GM12864 (cell line): ENCODE measurements at regions not wholly inside any gene's neighbourhood (a gene's known extent, or its start where the extent isn't known, plus 50 kb on each side); places are given as distances from the start of the nearest gene placed in this dataset.

ENCODE experiments used
- DNase-seq: peaks from one replicate; pipeline ENCODE4 v3.0.0-alpha.2; 2011; ENCODE audit warnings: low read depth
- H3K4me3 ChIP-seq: 2 replicates; pipeline ENCODE4 v1.5.1; 2011; ENCODE audit warnings: mild to moderate bottlenecking, low read depth, low read length, control low read depth
- TF ChIP-seq, protein P1 (sequence below): IDR thresholded peaks from 2 replicates; pipeline ENCODE4 v1.5.1; 2011; ENCODE audit warnings: low read depth, mild to moderate bottlenecking, moderate library complexity, low read length, control low read depth, inconsistent platforms; ENCODE audit errors: missing control alignments

DNA sequence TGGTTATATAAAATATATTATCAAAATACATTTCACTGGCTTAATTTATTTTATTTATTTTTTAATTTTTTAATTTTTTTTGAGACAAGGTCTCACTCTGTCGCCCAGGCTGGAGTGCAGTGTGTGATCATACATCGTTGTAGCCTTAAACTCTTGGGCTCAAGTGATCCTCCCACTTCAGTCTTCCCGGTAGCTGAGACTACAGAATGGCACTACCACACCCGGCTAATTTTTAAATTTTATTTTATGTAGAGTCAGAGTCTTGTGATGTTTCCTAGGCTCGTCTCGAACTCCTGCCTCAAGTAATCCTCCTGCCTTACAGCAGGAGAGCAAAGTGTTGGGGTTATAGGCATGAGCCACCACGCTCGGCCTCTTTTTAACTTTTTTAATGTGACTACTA is 143.8 kb downstream of the CEP135 start:
- no peak for DNase-seq

DNA sequence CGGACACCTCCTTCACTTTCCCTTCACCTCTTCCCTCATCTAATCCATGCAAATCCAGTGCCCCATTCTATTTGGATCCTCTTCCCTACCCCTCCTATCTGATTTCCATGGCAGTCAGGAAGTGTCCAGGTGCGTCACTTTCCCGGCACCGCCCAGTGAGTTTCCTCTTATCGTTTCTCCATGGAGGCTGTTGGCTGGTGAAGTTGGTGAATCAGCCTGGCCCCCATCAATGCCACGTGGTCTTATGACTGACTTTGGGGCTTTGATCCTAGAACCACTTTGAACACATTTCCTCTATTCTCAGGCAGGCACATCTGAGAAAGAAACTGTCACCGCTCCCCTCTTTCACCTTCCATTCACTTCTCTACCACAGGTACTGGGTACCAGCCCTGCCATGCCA is 137.8 kb downstream of the CEP135 start:
- TF ChIP-seq, protein P1, sequence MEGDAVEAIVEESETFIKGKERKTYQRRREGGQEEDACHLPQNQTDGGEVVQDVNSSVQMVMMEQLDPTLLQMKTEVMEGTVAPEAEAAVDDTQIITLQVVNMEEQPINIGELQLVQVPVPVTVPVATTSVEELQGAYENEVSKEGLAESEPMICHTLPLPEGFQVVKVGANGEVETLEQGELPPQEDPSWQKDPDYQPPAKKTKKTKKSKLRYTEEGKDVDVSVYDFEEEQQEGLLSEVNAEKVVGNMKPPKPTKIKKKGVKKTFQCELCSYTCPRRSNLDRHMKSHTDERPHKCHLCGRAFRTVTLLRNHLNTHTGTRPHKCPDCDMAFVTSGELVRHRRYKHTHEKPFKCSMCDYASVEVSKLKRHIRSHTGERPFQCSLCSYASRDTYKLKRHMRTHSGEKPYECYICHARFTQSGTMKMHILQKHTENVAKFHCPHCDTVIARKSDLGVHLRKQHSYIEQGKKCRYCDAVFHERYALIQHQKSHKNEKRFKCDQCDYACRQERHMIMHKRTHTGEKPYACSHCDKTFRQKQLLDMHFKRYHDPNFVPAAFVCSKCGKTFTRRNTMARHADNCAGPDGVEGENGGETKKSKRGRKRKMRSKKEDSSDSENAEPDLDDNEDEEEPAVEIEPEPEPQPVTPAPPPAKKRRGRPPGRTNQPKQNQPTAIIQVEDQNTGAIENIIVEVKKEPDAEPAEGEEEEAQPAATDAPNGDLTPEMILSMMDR: no peak
- no peak for DNase-seq
- H3K4me3 ChIP-seq: no peak overlapping the region

More for the DNA sequence above, 143.8 kb downstream of the CEP135 start:
- no peak overlapping the region for H3K4me3 ChIP-seq
- TF ChIP-seq, protein P1: no peak

DNA sequence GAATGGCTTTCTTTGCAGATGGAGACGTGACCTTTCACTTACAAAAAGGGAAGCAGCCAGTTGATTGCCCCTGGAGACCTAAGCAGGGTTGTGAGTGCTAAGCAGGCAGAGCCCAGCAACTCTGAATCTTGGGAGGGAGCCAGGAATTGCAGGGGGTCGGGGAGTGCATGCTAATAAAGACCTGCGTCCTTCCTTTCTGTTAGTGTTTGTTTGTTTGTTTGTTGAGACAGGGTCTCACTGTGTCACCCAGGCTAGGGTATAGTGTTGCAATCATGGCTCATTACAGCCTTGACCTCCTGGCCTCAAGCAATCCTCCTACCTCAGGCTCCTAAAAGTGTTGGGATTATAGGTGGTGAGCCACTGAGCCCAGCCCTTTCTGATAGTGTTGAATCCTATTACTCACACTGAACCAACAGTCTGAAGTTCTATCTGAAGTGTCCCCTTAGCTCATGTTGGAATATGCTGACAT is 137.4 kb downstream of the CEP135 start:
- DNase-seq: no peak
- no peak overlapping the region for H3K4me3 ChIP-seq
- TF ChIP-seq, protein P1: no peak

DNA sequence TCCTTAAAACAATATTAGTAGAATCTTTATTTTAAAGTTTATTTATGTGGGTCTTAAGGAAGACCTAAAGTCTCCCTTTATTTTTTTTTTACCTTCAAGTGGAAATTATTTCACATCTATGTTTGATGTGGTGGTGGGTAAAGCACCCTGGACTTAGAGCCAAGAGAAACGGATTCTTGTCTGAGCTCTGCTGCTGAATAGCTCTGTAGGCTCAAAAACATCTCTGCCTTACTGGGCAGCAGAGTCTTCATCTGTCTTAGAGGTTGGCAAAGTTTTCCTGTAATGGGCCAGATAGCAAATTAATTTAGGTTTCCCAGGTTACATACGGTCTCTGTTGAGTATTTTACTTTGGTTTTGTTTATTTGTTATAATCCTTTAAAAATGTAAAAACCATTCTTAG is 136.5 kb downstream of the CEP135 start:
- no peak for DNase-seq
- TF ChIP-seq, protein P1: no peak
- no peak overlapping the region for H3K4me3 ChIP-seq

DNA sequence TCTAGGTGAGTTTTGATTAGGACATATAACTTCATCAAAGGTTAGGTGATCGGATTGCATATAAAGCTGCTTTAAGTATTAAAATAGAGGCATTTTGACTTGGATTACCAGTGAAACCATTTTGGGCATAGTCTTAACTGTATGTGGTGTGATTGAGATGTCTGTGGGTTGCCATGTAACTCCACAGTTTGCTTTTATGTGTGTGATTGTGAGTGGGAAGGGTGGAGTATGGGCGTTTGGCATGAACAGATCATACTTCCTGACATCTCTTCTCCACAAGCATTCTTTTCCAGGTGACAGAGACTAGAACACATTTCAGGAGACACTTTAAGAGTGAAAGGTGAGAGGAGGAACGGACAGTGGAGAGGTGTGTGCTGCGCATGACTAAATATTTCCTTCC is 136.1 kb downstream of the CEP135 start:
- no peak overlapping the region for H3K4me3 ChIP-seq
- TF ChIP-seq, protein P1: no peak
- no peak for DNase-seq
